OCI-LY7 (cell line): ENCODE measurements at regions not wholly inside any gene's neighbourhood (a gene's known extent, or its start where the extent isn't known, plus 50 kb on each side); places are given as distances from the start of the nearest gene placed in this dataset.

Source experiments
- BruUV-seq: library from RNA; stranded (reverse); fragments of 400-500 nt; replicated peaks from 2 replicates; lab custom pipeline; 2021; lab: Mats Ljungman, UMichigan
- CTCF ChIA-PET: fragments of 300-600 bp; sonication (Branson Sonifier 250); formaldehyde crosslinking; loops from one replicate; lab custom pipeline; 2022; ENCODE audit warnings: antibody characterized with exemption; ENCODE audit not compliant: unreplicated experiment; lab: Charles Lee
- POLR2A ChIA-PET: fragments of 300-600 bp; sonication (Branson Sonifier 250); formaldehyde crosslinking; loops from one replicate; lab custom pipeline; 2022; ENCODE audit warnings: antibody characterized with exemption; lab: Charles Lee
- DNase-seq: peaks from one replicate; pipeline ENCODE4 v3.0.0-alpha.2; 2015; ENCODE audit warnings: low spot score
- H2AFZ ChIP-seq: fragments of 200-600 bp; sonication (generic), shearing (Covaris generic); 2 replicates; pipeline ENCODE4 v1.6.1; 2014; ENCODE audit warnings: mild to moderate bottlenecking, antibody characterized with exemption, low read length, moderate library complexity
- H3K27ac ChIP-seq: fragments of 200-600 bp; sonication (generic); 2 replicates; pipeline ENCODE4 v1.5.1; 2014; ENCODE audit warnings: mixed run types, low read depth, mild to moderate bottlenecking, moderate library complexity, low read length, inconsistent platforms; ENCODE audit not compliant: poor library complexity, severe bottlenecking
- H3K36me3 ChIP-seq: fragments of 200-600 bp; sonication (generic); 2 replicates; pipeline ENCODE4 v1.6.1; 2014; ENCODE audit warnings: mild to moderate bottlenecking, antibody characterized with exemption, low read length, moderate library complexity, mixed read lengths; ENCODE audit not compliant: insufficient read depth
- H3K4me1 ChIP-seq: fragments of 200-600 bp; sonication (generic); 2 replicates; pipeline ENCODE4 v1.5.1; 2014; ENCODE audit warnings: mild to moderate bottlenecking, low read length; ENCODE audit not compliant: insufficient read depth, poor library complexity, severe bottlenecking
- H3K4me2 ChIP-seq: fragments of 200-600 bp; sonication (generic); 2 replicates; pipeline ENCODE4 v1.6.1; 2014; ENCODE audit warnings: mild to moderate bottlenecking, low read length
- H3K4me3 ChIP-seq: fragments of 200-600 bp; sonication (generic); 2 replicates; pipeline ENCODE4 v1.5.1; 2014; ENCODE audit warnings: mild to moderate bottlenecking, low read depth, low read length; ENCODE audit not compliant: poor library complexity, severe bottlenecking
- H3K79me2 ChIP-seq: fragments of 200-600 bp; sonication (generic); 2 replicates; pipeline ENCODE4 v1.6.1; 2016; ENCODE audit warnings: low read depth, mild to moderate bottlenecking, low read length, moderate library complexity, mixed read lengths; ENCODE audit not compliant: insufficient read depth
- H3K9me2 ChIP-seq: fragments of 200-600 bp; sonication (generic); 2 replicates; pipeline ENCODE4 v1.6.1; 2016; ENCODE audit warnings: mild to moderate bottlenecking, low read length, mixed read lengths; ENCODE audit not compliant: insufficient read depth
- H3K9me3 ChIP-seq: fragments of 200-600 bp; sonication (generic); 2 replicates; pipeline ENCODE4 v1.6.1; 2014; ENCODE audit warnings: mild to moderate bottlenecking, mixed run types, low read length, mixed read lengths
- H4K20me1 ChIP-seq: fragments of 200-600 bp; sonication (generic); 2 replicates; pipeline ENCODE4 v1.6.1; 2014; ENCODE audit warnings: mild to moderate bottlenecking, antibody characterized with exemption, low read length, moderate library complexity, mixed read lengths; ENCODE audit not compliant: insufficient read depth
- CTCF ChIP-seq: fragments of 200-600 bp; sonication (generic); conservative IDR thresholded peaks from 2 replicates; pipeline ENCODE4 v1.5.1; 2014; ENCODE audit warnings: mild to moderate bottlenecking, antibody characterized with exemption, low read length, moderate library complexity, mixed read lengths
- EZH2phosphoT487 ChIP-seq: fragments of 200-600 bp; sonication (generic); IDR thresholded peaks from 2 replicates; pipeline ENCODE4 v1.6.1; 2018; ENCODE audit warnings: low read depth, borderline replicate concordance, mild to moderate bottlenecking, mixed run types, antibody characterized with exemption, low read length, moderate library complexity, mixed read lengths
- intact Hi-C: fragments of 100-400 bp; cut with micrococcal nuclease; formaldehyde crosslinking; loops from one replicate; pipeline ENCODE4 v1.10.0; 2022; ENCODE audit not compliant: unreplicated experiment

- no peak overlapping the region for H2AFZ ChIP-seq
- H3K9me2 ChIP-seq: no peaks in the 10 kb centered on the region
- CTCF ChIA-PET: no interaction called here
- no peaks in the 10 kb centered on the region for H3K4me1 ChIP-seq
- no peaks in the 10 kb centered on the region for H3K36me3 ChIP-seq
- no peak overlapping the region for H3K27ac ChIP-seq
- POLR2A ChIA-PET: no interaction called here
- H3K4me2 ChIP-seq: no peak overlapping the region
- H4K20me1 ChIP-seq: no peaks in the 10 kb centered on the region; the same call in 1 of the 2 replicates
- no peak for DNase-seq
- no TSS peak for BruUV-seq
- intact Hi-C loops: no loop called here
- no peaks in the 10 kb centered on the region for H3K9me3 ChIP-seq
- TF ChIP-seq EZH2phosphoT487 (no peak), CTCF (no peak)
- H3K4me3 ChIP-seq: no peak overlapping the region
- H3K79me2 ChIP-seq: no peaks in the 10 kb centered on the region
These were observed 99.5 kb upstream of the ALDH1B1 start for GRCh38 chr9:38293022-38293421.

GRCh38 chr9:38292480-38292879 lies 100.0 kb upstream of the ALDH1B1 start:
- Histone ChIP-seq H3K36me3 (no peaks in the 10 kb centered on the region), H3K4me3 (no peak overlapping the region), H3K27ac (no peak overlapping the region), H2AFZ (no peak overlapping the region), H3K4me1 (no peaks in the 10 kb centered on the region), H3K79me2 (no peaks in the 10 kb centered on the region), H3K9me3 (no peaks in the 10 kb centered on the region), H4K20me1 (no peaks in the 10 kb centered on the region; the same call in 1 of the 2 replicates), H3K9me2 (no peaks in the 10 kb centered on the region), H3K4me2 (no peak overlapping the region)
- intact Hi-C loops: no loop called here
- no TSS peak for BruUV-seq
- no peak for DNase-seq
- ChIA-PET POLR2A (no interaction called here), CTCF (no interaction called here)
- TF ChIP-seq EZH2phosphoT487: no peak
- TF ChIP-seq CTCF: no peak

GRCh38 chr9:38289866-38290245 lies 102.6 kb upstream of the ALDH1B1 start:
- no TSS peak for BruUV-seq
- H3K36me3 ChIP-seq: no peaks in the 10 kb centered on the region
- H3K79me2 ChIP-seq: no peaks in the 10 kb centered on the region
- H3K4me3 ChIP-seq: no peak overlapping the region
- H4K20me1 ChIP-seq: no peaks in the 10 kb centered on the region; the same call in 1 of the 2 replicates
- H3K27ac ChIP-seq: no peak overlapping the region
- H3K4me1 ChIP-seq: no peaks in the 10 kb centered on the region
- H2AFZ ChIP-seq: no peak overlapping the region
- TF ChIP-seq CTCF: no peak
- TF ChIP-seq EZH2phosphoT487: no peak
- ChIA-PET CTCF (no interaction called here), POLR2A (no interaction called here)
- H3K9me2 ChIP-seq: no peaks in the 10 kb centered on the region
- H3K4me2 ChIP-seq: no peak overlapping the region
- no peak for DNase-seq
- intact Hi-C loops: no loop called here
- no peaks in the 10 kb centered on the region for H3K9me3 ChIP-seq
